ENCODE measurements at regions not wholly inside any gene's neighbourhood (a gene's known extent, or its start where the extent isn't known, plus 50 kb on each side); places are given as distances from the start of the nearest gene placed in this dataset.

GRCh38 chr13:37433086-37433485 is 165.5 kb downstream of the POSTN start:
- Histone ChIP-seq H3K4me3 (ENCODE audit: low read length in 2 of 2) (no peak overlapping the region), H3K36me3 (ENCODE audit: control insufficient read depth in 1 of 2, insufficient read depth in 2 of 2, low read length in 1 of 2) (no peaks in the 10 kb centered on the region), H3K4me1 (ENCODE audit: control insufficient read depth in 1 of 2, insufficient read depth in 2 of 2, low read length in 2 of 2) (no peaks in the 10 kb centered on the region), H3K27me3 (ENCODE audit: control insufficient read depth in 1 of 2, insufficient read depth in 2 of 2, low read length in 1 of 2) (no peaks in the 10 kb centered on the region), H3K9me3 (ENCODE audit: control insufficient read depth, low read length) (no peaks in the 10 kb centered on the region), H3K27ac (ENCODE audit: low read depth in 1 of 2, low read length in 2 of 2) (no peak overlapping the region)
- 55 to 69% methylated on average over 1 of the region's 1 CpG for WGBS, 2 donors
- ATAC-seq (ENCODE audit: low FRiP score) (no peak), DNase-seq (no peak)
- intact Hi-C loops (cut with DNase I): no loop called here

- ATAC-seq (ENCODE audit: low FRiP score) (no peak), DNase-seq (no peak)
- no peaks in the 10 kb centered on the region for H3K27me3 ChIP-seq (ENCODE audit: control insufficient read depth in 1 of 2, insufficient read depth in 2 of 2, low read length in 1 of 2)
- no peak overlapping the region for H3K4me3 ChIP-seq (ENCODE audit: low read length in 2 of 2)
- H3K9me3 ChIP-seq (ENCODE audit: control insufficient read depth, low read length): no peaks in the 10 kb centered on the region
- intact Hi-C loops (cut with DNase I): no loop called here
- H3K36me3 ChIP-seq (ENCODE audit: control insufficient read depth in 1 of 2, insufficient read depth in 2 of 2, low read length in 1 of 2): no peaks in the 10 kb centered on the region
- H3K4me1 ChIP-seq (ENCODE audit: control insufficient read depth in 1 of 2, insufficient read depth in 2 of 2, low read length in 2 of 2): no peaks in the 10 kb centered on the region
- WGBS, 2 donors: 87 to 94% methylated on average over 2 of the region's 2 CpGs
- no peak overlapping the region for H3K27ac ChIP-seq (ENCODE audit: low read depth in 1 of 2, low read length in 2 of 2)
Observed at GRCh38 chr13:37429976-37430375, 168.6 kb downstream of the POSTN start.

DNA sequence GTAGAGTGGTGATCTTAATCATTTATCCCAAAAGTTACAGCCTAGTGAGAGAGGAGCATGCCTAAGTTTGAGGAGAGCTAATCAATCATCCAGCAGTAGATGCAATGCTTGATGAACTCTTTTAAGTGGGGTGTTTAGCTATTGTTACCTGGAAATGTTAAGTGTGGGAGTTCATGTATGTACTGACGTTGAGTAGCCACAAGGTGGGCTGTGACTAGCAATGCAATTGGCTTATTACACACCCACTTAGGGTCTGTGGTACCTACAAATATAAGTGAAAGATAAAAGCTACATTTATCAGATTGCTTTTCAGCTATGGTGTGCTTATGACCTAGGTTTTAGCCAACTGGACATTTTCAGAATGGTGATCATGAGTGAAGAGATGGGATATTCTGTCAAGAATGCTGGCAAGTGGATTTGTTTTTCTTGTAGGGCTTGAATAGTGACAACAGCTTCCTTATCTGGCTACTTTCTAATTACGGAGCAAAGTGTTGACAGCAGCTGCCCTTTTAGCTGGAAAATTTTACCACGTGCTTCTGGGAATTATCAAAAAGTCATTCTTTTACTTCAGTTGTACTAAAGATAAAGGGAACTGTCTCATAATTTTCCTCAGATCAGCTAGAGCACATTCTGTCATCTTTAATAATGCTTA is 170.6 kb downstream of the POSTN start:
- Histone ChIP-seq H3K4me3 (ENCODE audit: low read length in 2 of 2) (no peak overlapping the region), H3K9me3 (ENCODE audit: control insufficient read depth, low read length) (no peaks in the 10 kb centered on the region), H3K27me3 (ENCODE audit: control insufficient read depth in 1 of 2, insufficient read depth in 2 of 2, low read length in 1 of 2) (no peaks in the 10 kb centered on the region), H3K4me1 (ENCODE audit: control insufficient read depth in 1 of 2, insufficient read depth in 2 of 2, low read length in 2 of 2) (no peaks in the 10 kb centered on the region), H3K27ac (ENCODE audit: low read depth in 1 of 2, low read length in 2 of 2) (no peak overlapping the region), H3K36me3 (ENCODE audit: control insufficient read depth in 1 of 2, insufficient read depth in 2 of 2, low read length in 1 of 2) (no peaks in the 10 kb centered on the region)
- ATAC-seq (ENCODE audit: low FRiP score): no peak
- DNase-seq: no peak
- intact Hi-C loops (cut with DNase I): no loop called here
- WGBS, 2 donors: 47 to 48% methylated on average over 3 of the region's 3 CpGs

- no peak overlapping the region for H3K27ac ChIP-seq (ENCODE audit: low read depth in 1 of 2, low read length in 2 of 2)
- intact Hi-C loops (cut with DNase I): no loop called here
- ATAC-seq (ENCODE audit: low FRiP score) (no peak), DNase-seq (no peak)
- no peaks in the 10 kb centered on the region for H3K9me3 ChIP-seq (ENCODE audit: control insufficient read depth, low read length)
- H3K4me3 ChIP-seq (ENCODE audit: low read length in 2 of 2): no peak overlapping the region
- WGBS, 2 donors: 76 to 87% methylated on average over 2 of the region's 2 CpGs
- no peaks in the 10 kb centered on the region for H3K27me3 ChIP-seq (ENCODE audit: control insufficient read depth in 1 of 2, insufficient read depth in 2 of 2, low read length in 1 of 2)
- no peaks in the 10 kb centered on the region for H3K4me1 ChIP-seq (ENCODE audit: control insufficient read depth in 1 of 2, insufficient read depth in 2 of 2, low read length in 2 of 2)
- no peaks in the 10 kb centered on the region for H3K36me3 ChIP-seq (ENCODE audit: control insufficient read depth in 1 of 2, insufficient read depth in 2 of 2, low read length in 1 of 2)
Observed at GRCh38 chr13:37418490-37418889, 180.1 kb downstream of the POSTN start.

DNA sequence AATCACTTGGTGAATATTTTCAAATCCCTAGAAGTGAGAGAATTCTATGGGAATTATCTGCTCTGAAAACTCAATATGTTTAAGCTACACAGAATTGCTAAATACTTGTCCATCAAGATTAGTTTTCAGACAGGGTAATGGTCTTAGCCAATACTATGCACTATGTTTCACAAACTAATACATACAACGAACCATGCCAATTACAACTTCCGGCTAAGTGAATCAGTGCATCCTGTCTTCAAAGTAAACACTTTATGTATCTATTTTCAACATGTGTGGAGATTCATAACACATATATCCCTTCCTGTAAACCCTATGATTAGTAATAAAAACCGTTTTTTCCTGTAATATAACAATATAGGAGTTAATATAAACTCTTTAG is 181.5 kb downstream of the POSTN start:
- intact Hi-C loops (cut with DNase I): no loop called here

GRCh38 chr13:37416291-37417059 is 182.1 kb downstream of the POSTN start:
- intact Hi-C loops (cut with DNase I): no loop called here
- no peak for DNase-seq
- WGBS, 2 donors: 62 to 80% methylated on average over 2 of the region's 2 CpGs

More for the DNA sequence above, 181.5 kb downstream of the POSTN start:
- DNase-seq (no peak), ATAC-seq (ENCODE audit: low FRiP score) (no peak)
- Histone ChIP-seq H3K4me3 (ENCODE audit: low read length in 2 of 2) (no peak overlapping the region), H3K36me3 (ENCODE audit: control insufficient read depth in 1 of 2, insufficient read depth in 2 of 2, low read length in 1 of 2) (no peaks in the 10 kb centered on the region), H3K27ac (ENCODE audit: low read depth in 1 of 2, low read length in 2 of 2) (no peak overlapping the region), H3K4me1 (ENCODE audit: control insufficient read depth in 1 of 2, insufficient read depth in 2 of 2, low read length in 2 of 2) (no peaks in the 10 kb centered on the region), H3K27me3 (ENCODE audit: control insufficient read depth in 1 of 2, insufficient read depth in 2 of 2, low read length in 1 of 2) (no peaks in the 10 kb centered on the region), H3K9me3 (ENCODE audit: control insufficient read depth, low read length) (no peaks in the 10 kb centered on the region)
- WGBS, 2 donors: 79% methylated on average over 3 of the region's 3 CpGs

GRCh38 chr13:37413161-37413560 is 185.4 kb downstream of the POSTN start:
- no peaks in the 10 kb centered on the region for H3K36me3 ChIP-seq (ENCODE audit: control insufficient read depth in 1 of 2, insufficient read depth in 2 of 2, low read length in 1 of 2)
- 91 to 93% methylated on average over 3 of the region's 3 CpGs for WGBS, 2 donors
- DNase-seq (no peak), ATAC-seq (ENCODE audit: low FRiP score) (no peak)
- H3K27me3 ChIP-seq (ENCODE audit: control insufficient read depth in 1 of 2, insufficient read depth in 2 of 2, low read length in 1 of 2): no peaks in the 10 kb centered on the region
- no peak overlapping the region for H3K4me3 ChIP-seq (ENCODE audit: low read length in 2 of 2)
- intact Hi-C loops (cut with DNase I): no loop called here
- no peak overlapping the region for H3K27ac ChIP-seq (ENCODE audit: low read depth in 1 of 2, low read length in 2 of 2)
- H3K4me1 ChIP-seq (ENCODE audit: control insufficient read depth in 1 of 2, insufficient read depth in 2 of 2, low read length in 2 of 2): no peaks in the 10 kb centered on the region
- no peaks in the 10 kb centered on the region for H3K9me3 ChIP-seq (ENCODE audit: control insufficient read depth, low read length)

More at GRCh38 chr13:37416291-37417059, 182.1 kb downstream of the POSTN start:
- H3K4me1 ChIP-seq (ENCODE audit: control insufficient read depth in 1 of 2, insufficient read depth in 2 of 2, low read length in 2 of 2): no peaks in the 10 kb centered on the region
- H3K36me3 ChIP-seq (ENCODE audit: control insufficient read depth in 1 of 2, insufficient read depth in 2 of 2, low read length in 1 of 2): no peaks in the 10 kb centered on the region
- no peak for ATAC-seq (ENCODE audit: low FRiP score)
- H3K4me3 ChIP-seq (ENCODE audit: low read length in 2 of 2): no peak overlapping the region
- no peaks in the 10 kb centered on the region for H3K9me3 ChIP-seq (ENCODE audit: control insufficient read depth, low read length)
- H3K27me3 ChIP-seq (ENCODE audit: control insufficient read depth in 1 of 2, insufficient read depth in 2 of 2, low read length in 1 of 2): no peaks in the 10 kb centered on the region
- no peak overlapping the region for H3K27ac ChIP-seq (ENCODE audit: low read depth in 1 of 2, low read length in 2 of 2)

- DNase-seq (no peak), ATAC-seq (ENCODE audit: low FRiP score) (no peak)
- no peaks in the 10 kb centered on the region for H3K36me3 ChIP-seq (ENCODE audit: control insufficient read depth in 1 of 2, insufficient read depth in 2 of 2, low read length in 1 of 2)
- no peaks in the 10 kb centered on the region for H3K27me3 ChIP-seq (ENCODE audit: control insufficient read depth in 1 of 2, insufficient read depth in 2 of 2, low read length in 1 of 2)
- H3K27ac ChIP-seq (ENCODE audit: low read depth in 1 of 2, low read length in 2 of 2): no peak overlapping the region
- no peaks in the 10 kb centered on the region for H3K4me1 ChIP-seq (ENCODE audit: control insufficient read depth in 1 of 2, insufficient read depth in 2 of 2, low read length in 2 of 2)
- intact Hi-C loops (cut with DNase I): no loop called here
- WGBS, 2 donors: 91 to 97% methylated on average over 2 of the region's 2 CpGs
- no peaks in the 10 kb centered on the region for H3K9me3 ChIP-seq (ENCODE audit: control insufficient read depth, low read length)
- H3K4me3 ChIP-seq (ENCODE audit: low read length in 2 of 2): no peak overlapping the region
Observed at GRCh38 chr13:37412241-37412921, 186.2 kb downstream of the POSTN start.

Measured in aorta (tissue), 5 donors.